Mesodermal cell (in vitro differentiated cells): ENCODE measurements at regions not wholly inside any gene's neighbourhood (a gene's known extent, or its start where the extent isn't known, plus 50 kb on each side); places are given as distances from the start of the nearest gene placed in this dataset.

ENCODE experiments used
- H3K27ac ChIP-seq: 2 replicates; pipeline ENCODE4 v1.7.0; 2013; ENCODE audit warnings: mild to moderate bottlenecking, low read depth, low read length, moderate library complexity; ENCODE audit not compliant: severe bottlenecking
- H3K36me3 ChIP-seq: 2 replicates; pipeline ENCODE4 v1.7.1; 2013; ENCODE audit warnings: mild to moderate bottlenecking, low read length, moderate library complexity; ENCODE audit not compliant: control insufficient read depth, insufficient read depth
- H3K4me1 ChIP-seq: one replicate; pipeline ENCODE4 v1.7.1; 2013; ENCODE audit warnings: mild to moderate bottlenecking, low read length; ENCODE audit not compliant: insufficient read depth, control insufficient read depth, poor library complexity, severe bottlenecking
- H3K4me3 ChIP-seq: 2 replicates; pipeline ENCODE4 v1.7.0; 2013; ENCODE audit warnings: low read length, control low read depth, mild to moderate bottlenecking; ENCODE audit not compliant: insufficient read depth, poor library complexity, severe bottlenecking; ENCODE audit errors: extremely low read depth
- H3K9me3 ChIP-seq: 2 replicates; pipeline ENCODE4 v1.7.1; 2013; ENCODE audit warnings: mild to moderate bottlenecking, low read length, moderate library complexity; ENCODE audit not compliant: control insufficient read depth
- WGBS, 2 experiments: methylation state at CpG; one replicate each; pipeline ENCODE4 v1.1.5; 2013; ENCODE audit warnings: missing lambda C conversion rate in 2 of 2; ENCODE audit not compliant: insufficient coverage in 2 of 2; 5-methylcytosine and 5-hydroxymethylcytosine counted together

DNA sequence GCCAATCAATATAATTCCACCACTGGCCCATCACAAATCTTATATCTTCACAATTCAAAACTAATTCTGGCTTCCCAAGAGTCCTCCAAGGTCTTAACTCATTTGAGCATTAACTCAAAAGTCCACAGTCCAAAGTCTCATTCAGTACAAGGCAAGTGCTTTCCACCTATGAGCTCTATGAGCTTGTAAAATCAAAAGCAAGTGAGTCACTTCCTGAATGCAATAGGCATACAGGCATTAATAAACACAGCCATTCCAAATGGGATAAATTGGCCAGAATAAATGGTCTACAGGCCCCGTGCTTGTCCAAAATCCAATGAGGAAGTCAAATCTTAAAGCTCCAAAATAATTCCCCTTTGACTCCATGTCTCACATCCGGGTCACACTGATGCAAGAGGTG is 479.1 kb downstream of the KDM5D start:
- Histone ChIP-seq H3K4me3 (no peak overlapping the region), H3K4me1 (no peaks in the 10 kb centered on the region), H3K9me3 (no peaks in the 10 kb centered on the region), H3K36me3 (no peaks in the 10 kb centered on the region), H3K27ac (no peak overlapping the region)
- 100% methylated on average over 1 of the region's 2 CpGs; no CpG with 5 or more reads in 1 of the 2 experiments for WGBS, 2 experiments

- no peak overlapping the region for H3K4me3 ChIP-seq
- no peaks in the 10 kb centered on the region for H3K9me3 ChIP-seq
- H3K4me1 ChIP-seq, result no peaks in the 10 kb centered on the region
- WGBS, 2 experiments, result 80% methylated on average over 1 of the region's 2 CpGs; no CpG with 5 or more reads in 1 of the 2 experiments
- H3K36me3 ChIP-seq, result no peaks in the 10 kb centered on the region
- H3K27ac ChIP-seq, result no peak overlapping the region
Measured at GRCh38 chrY:19262310-19262709, 482.2 kb downstream of the KDM5D start.

DNA sequence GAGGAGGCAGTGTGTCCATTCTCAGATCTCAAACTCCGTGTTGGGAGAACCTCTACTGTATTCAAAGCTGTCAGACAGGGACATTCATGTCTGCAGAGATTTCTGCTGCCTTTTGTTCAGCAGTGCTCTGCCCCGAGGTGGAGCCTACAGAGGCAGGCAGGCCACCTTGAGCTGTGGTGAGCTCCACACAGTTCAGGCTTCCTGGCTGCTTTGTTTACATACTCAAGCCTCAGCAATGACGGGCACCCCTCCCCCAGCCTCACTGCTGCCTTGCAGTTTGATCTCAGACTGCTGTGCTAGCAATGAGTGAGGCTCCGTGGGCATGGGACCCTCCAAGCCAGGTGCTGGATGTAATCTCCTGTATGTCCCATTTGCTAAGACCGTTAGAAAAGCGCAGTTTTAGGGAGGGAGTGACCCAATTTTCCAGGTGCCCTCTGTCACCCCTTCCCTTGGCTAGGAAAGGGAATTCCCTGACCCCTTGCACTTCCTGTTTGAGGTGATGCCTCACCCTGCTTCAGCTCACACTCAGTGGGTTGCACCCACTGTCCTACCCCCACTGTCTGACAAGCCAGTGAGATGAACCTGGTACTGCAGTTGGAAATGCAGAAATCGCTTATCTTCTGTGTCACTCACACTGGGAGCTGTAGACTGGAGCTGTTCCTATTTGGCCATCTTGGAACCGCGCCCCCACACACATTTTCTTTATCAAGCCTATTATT is 458.9 kb upstream of the HSFY2 start:
- no peaks in the 10 kb centered on the region for H3K9me3 ChIP-seq
- no peak overlapping the region for H3K4me3 ChIP-seq
- H3K27ac ChIP-seq, result no peak overlapping the region
- H3K4me1 ChIP-seq, result no peaks in the 10 kb centered on the region
- H3K36me3 ChIP-seq, result no peaks in the 10 kb centered on the region
- WGBS, 2 experiments, result 17 to 62% methylated on average over 2 of the region's 9 CpGs

DNA sequence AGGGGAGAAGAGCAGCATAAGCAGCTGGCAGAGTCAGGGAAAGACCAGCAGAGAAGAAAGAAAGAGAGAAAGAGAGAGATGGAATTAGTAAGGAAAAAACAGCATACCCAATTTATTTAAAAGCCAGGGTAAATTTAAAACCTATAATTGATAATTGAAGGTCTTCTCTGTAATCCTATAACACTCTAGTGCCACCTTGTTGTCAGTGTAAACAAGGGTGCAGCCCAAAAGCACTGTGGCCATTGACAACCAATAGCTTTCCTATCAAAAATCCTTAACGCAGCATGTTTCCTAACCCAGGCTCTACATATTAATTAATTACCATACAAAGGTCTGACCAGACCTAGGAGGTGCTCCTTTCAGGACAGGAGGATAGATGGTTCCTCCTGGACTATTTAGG is 447.2 kb upstream of the HSFY2 start:
- no peaks in the 10 kb centered on the region for H3K36me3 ChIP-seq
- no peak overlapping the region for H3K27ac ChIP-seq
- no CpG with 5 or more reads among the region's 1 CpG for WGBS, 2 experiments
- no peak overlapping the region for H3K4me3 ChIP-seq
- no peaks in the 10 kb centered on the region for H3K4me1 ChIP-seq
- H3K9me3 ChIP-seq, result no peaks in the 10 kb centered on the region

DNA sequence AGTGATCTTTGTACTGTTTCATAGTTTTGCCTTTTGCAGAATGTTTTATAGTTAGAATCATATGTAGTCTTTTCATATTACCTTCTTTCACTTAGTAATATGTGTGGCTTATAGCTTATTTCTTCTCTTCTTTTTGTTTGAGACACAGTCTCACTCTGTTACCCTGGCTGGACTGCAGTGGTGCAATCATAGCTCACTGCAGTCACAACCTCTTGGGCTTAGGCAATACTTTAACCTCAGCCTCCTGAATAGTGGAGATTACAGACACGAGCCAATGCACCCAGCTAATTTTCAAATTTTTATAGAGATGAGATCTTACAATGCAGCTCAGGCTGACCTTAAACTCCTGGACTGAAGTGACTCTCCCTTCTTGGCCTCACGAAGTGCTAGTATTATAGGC is 435.4 kb upstream of the HSFY2 start:
- H3K9me3 ChIP-seq, result no peaks in the 10 kb centered on the region
- H3K36me3 ChIP-seq, result no peaks in the 10 kb centered on the region
- H3K27ac ChIP-seq, result no peak overlapping the region
- H3K4me3 ChIP-seq, result no peak overlapping the region
- WGBS, 2 experiments, result 80% methylated on average over 1 of the region's 2 CpGs; no CpG with 5 or more reads in 1 of the 2 experiments
- H3K4me1 ChIP-seq, result no peaks in the 10 kb centered on the region

DNA sequence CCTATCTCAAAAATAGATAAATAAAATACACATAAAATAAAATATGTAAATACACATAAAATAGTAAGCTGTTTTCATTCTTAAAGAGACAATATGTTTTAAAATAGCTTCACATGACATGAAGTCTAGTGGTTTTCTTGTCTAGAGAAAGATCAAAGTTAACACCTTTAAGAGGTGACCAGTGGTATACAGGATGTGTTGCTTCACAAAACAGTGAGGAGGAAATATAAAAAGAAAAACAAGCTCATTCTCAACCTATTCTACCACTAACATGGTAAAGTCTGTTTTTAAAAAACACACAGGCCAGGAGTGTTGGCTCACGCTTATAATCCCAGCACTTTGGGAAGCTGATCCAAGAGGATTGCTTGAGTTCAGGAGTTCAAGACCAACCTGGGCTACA is 433.5 kb upstream of the HSFY2 start:
- Histone ChIP-seq H3K36me3 (no peaks in the 10 kb centered on the region), H3K27ac (no peak overlapping the region), H3K4me1 (no peaks in the 10 kb centered on the region), H3K9me3 (no peaks in the 10 kb centered on the region), H3K4me3 (no peak overlapping the region)
- 80% methylated on average over 1 of the region's 1 CpG; no CpG with 5 or more reads in 1 of the 2 experiments for WGBS, 2 experiments

GRCh38 chrY:19180824-19181223 is 407.3 kb upstream of the HSFY2 start:
- no peaks in the 10 kb centered on the region for H3K4me1 ChIP-seq
- H3K4me3 ChIP-seq, result no peak overlapping the region
- H3K36me3 ChIP-seq, result no peaks in the 10 kb centered on the region
- WGBS, 2 experiments, result 86% methylated on average over 2 of the region's 3 CpGs; no CpG with 5 or more reads in 1 of the 2 experiments
- H3K9me3 ChIP-seq, result peaks cover 4% of the 10 kb centered on the region
- H3K27ac ChIP-seq, result no peak overlapping the region

GRCh38 chrY:19168202-19168565 is 394.6 kb upstream of the HSFY2 start:
- 90% methylated on average over 2 of the region's 5 CpGs; no CpG with 5 or more reads in 1 of the 2 experiments for WGBS, 2 experiments
- Histone ChIP-seq H3K27ac (no peak overlapping the region), H3K4me3 (no peak overlapping the region)

GRCh38 chrY:19167319-19168201 is 394.0 kb upstream of the HSFY2 start:
- Histone ChIP-seq H3K9me3 (no peaks in the 10 kb centered on the region), H3K27ac (no peak overlapping the region), H3K4me1 (no peaks in the 10 kb centered on the region), H3K4me3 (no peak overlapping the region), H3K36me3 (no peaks in the 10 kb centered on the region)
- WGBS, 2 experiments, result 82 to 89% methylated on average over 5 to 7 of the region's 13 CpGs

More at GRCh38 chrY:19168202-19168565, 394.6 kb upstream of the HSFY2 start:
- Histone ChIP-seq H3K36me3 (no peaks in the 10 kb centered on the region), H3K9me3 (no peaks in the 10 kb centered on the region), H3K4me1 (no peaks in the 10 kb centered on the region)

DNA sequence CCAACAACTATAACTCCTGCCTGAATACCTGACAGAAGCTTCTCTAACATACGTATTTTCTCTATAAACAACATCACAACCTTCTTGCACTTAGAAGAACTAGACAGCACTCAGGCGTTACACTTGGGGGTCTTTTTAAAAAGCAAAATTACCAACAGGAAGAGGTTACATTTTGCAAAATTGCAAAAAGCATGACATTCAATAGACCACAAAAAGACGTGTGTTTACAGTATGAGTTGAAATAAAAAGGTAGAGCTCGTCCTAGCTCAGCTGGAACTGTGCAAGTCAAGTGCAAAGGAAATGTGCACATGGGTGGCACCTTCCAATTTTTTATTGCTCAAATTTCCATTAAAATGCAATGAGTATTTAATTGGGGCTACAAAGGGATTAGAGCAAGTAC is 375.2 kb upstream of the HSFY2 start:
- no peaks in the 10 kb centered on the region for H3K4me1 ChIP-seq
- H3K4me3 ChIP-seq, result no peak overlapping the region
- no CpG with 5 or more reads among the region's 4 CpGs for WGBS, 2 experiments
- H3K27ac ChIP-seq, result no peak overlapping the region
- no peaks in the 10 kb centered on the region for H3K36me3 ChIP-seq
- no peaks in the 10 kb centered on the region for H3K9me3 ChIP-seq

DNA sequence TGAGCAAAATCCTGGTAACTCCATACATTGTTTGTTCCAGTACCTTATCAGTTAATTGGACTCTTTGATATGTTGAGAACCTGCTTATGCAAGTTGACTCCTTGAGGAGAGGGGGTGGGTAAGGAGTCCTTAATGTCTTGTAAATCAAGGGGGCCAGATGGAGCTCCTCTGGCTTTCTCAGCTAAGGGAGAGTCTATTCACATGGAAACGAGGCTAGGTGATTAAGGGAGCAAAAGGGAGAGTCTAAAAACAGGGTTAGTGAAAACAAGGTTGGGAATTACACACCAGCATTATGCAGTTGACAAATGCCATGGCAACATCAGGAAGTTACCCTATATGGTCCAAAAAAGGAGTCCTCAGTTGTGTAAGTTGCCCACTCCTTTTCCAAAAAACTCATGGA is 372.8 kb upstream of the HSFY2 start:
- no CpG with 5 or more reads among the region's 1 CpG for WGBS, 2 experiments
- Histone ChIP-seq H3K36me3 (no peaks in the 10 kb centered on the region), H3K9me3 (no peaks in the 10 kb centered on the region), H3K27ac (no peak overlapping the region), H3K4me3 (no peak overlapping the region), H3K4me1 (peaks cover 3% of the 10 kb centered on the region)
